Hepatocyte (in vitro differentiated cells): ENCODE measurements at regions not wholly inside any gene's neighbourhood (a gene's known extent, or its start where the extent isn't known, plus 50 kb on each side); places are given as distances from the start of the nearest gene placed in this dataset.

ENCODE experiments used
- CTCF ChIP-seq: fragments of 200-600 bp; sonication (generic); IDR thresholded peaks from 2 replicates; pipeline ENCODE4 v1.5.1; 2016; ENCODE audit warnings: antibody characterized with exemption, mild to moderate bottlenecking; ENCODE audit not compliant: poor library complexity
- EZH2 ChIP-seq: fragments of 200-600 bp; sonication (generic); IDR thresholded peaks from 2 replicates; pipeline ENCODE4 v1.6.1; 2016; ENCODE audit warnings: antibody characterized with exemption, mild to moderate bottlenecking, borderline replicate concordance

DNA sequence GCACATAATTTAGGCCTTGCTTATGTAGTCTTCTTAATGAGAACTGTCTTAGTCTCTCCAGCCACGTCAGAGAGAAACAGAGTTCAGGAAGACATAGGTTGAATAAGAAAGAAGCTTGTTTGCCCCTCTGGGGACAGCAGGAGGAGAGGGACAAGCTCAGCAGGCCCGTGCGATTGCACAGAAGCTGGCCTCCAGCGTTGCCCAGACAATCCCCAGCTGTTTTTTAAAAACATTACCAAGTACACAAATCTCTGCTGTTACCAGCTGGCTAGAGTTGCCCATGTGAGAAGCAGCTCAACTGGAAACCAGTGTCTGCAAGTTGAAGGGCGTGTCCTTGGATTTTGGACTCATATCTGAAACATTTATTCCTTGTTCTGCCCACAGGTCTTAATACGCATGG, 232.6 kb downstream of the EFCAB11 start:
- TF ChIP-seq CTCF (no peak), EZH2 (no peak)
